ENCODE measurements at regions not wholly inside any gene's neighbourhood (a gene's known extent, or its start where the extent isn't known, plus 50 kb on each side); places are given as distances from the start of the nearest gene placed in this dataset.

GRCh38 chr12:30874455-30875321, 51.9 kb upstream of the TSPAN11 start:
- Histone ChIP-seq H3K9me3 (ENCODE audit: control insufficient read depth in 2 of 2, insufficient read depth in 1 of 2, low read length in 1 of 2) (no peaks in the 10 kb centered on the region), H3K27me3 (ENCODE audit: control insufficient read depth in 2 of 2, insufficient read depth in 1 of 2, low read length in 1 of 2) (peaks cover 0 to 4% of the 10 kb centered on the region in 2 donors), H3K4me1 (ENCODE audit: control insufficient read depth in 2 of 2, insufficient read depth in 2 of 2, low read length in 2 of 2) (no peaks in the 10 kb centered on the region), H3K27ac (ENCODE audit: low read depth in 1 of 2, low read length in 1 of 2) (no peak overlapping the region), H3K4me3 (ENCODE audit: low read length in 2 of 2) (no peak overlapping the region), H3K36me3 (ENCODE audit: control insufficient read depth in 2 of 2, insufficient read depth in 2 of 2, low read length in 1 of 2) (no peaks in the 10 kb centered on the region)
- WGBS: 92% methylated on average over 10 of the region's 10 CpGs
- DNase-seq (ENCODE audit: low read depth in 6 of 9, low spot score in 9 of 9): no peak

DNA sequence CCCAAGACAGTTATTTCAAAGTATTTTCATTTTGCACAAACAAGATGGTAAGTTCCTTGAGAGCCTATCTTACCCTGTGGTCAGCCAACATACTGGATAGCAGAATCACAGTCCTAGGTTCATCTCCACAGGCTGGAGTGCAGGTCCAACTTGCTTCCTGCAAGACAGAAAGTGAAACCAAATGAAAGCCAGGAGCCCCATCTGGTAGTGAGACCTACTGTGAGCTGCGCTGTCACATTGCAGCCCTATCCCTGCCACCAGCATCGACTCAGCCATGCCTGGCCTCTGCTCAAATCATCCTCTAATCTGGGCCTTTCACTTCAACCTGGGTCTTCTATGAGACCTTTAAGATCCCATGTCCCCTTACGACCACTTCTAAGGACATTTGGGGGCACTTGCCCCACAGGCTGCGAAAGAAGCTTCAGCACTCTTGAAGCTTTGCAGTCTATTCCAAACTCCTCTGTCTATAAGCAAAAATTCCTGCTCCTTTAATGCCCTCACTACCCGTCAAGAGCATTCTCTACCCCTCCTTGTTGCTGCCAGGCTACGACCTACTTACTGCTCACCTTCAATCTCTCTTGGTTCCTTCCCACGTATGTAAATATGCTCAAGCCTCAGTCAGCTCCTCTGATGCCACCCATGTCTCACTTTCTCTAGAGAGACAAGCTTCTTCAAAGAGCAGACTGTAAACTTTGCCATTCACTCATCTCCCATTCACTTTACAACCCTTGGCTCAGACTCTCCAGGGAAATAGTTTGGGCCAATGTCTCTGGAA, 55.9 kb upstream of the TSPAN11 start:
- no peak overlapping the region for H3K27ac ChIP-seq (ENCODE audit: low read depth in 1 of 2, low read length in 1 of 2)
- H3K4me3 ChIP-seq (ENCODE audit: low read length in 2 of 2): no peak overlapping the region
- H3K27me3 ChIP-seq (ENCODE audit: control insufficient read depth in 2 of 2, insufficient read depth in 1 of 2, low read length in 1 of 2): no peaks in the 10 kb centered on the region
- H3K36me3 ChIP-seq (ENCODE audit: control insufficient read depth in 2 of 2, insufficient read depth in 2 of 2, low read length in 1 of 2): no peaks in the 10 kb centered on the region
- no peaks in the 10 kb centered on the region for H3K9me3 ChIP-seq (ENCODE audit: control insufficient read depth in 2 of 2, insufficient read depth in 1 of 2, low read length in 1 of 2)
- DNase-seq (ENCODE audit: low read depth in 6 of 9, low spot score in 9 of 9): peak in 2 of 9 donors; percentile 5 to 19
- 92% methylated on average over 7 of the region's 7 CpGs for WGBS
- no peaks in the 10 kb centered on the region for H3K4me1 ChIP-seq (ENCODE audit: control insufficient read depth in 2 of 2, insufficient read depth in 2 of 2, low read length in 2 of 2)

DNA sequence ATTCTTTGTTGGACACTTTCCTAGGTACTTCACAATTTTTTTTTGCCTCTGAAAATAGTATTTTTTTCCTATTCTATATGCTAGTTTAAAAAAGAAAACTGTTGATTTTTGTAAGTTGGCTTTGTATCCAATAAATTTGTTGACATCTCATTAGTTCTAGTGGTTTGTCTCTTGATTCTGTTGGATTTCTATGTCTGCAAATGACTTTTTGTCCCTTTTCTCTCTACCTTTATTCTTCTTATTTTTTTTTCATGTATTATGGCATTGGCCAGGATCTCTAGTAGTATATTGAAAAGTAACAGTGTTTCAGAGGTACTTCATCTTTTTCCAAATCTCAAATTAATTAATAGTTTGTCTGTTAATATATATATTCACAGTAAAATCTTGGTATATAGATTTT, 59.1 kb upstream of the TSPAN11 start:
- no peaks in the 10 kb centered on the region for H3K4me1 ChIP-seq (ENCODE audit: control insufficient read depth in 2 of 2, insufficient read depth in 2 of 2, low read length in 2 of 2)
- H3K27me3 ChIP-seq (ENCODE audit: control insufficient read depth in 2 of 2, insufficient read depth in 1 of 2, low read length in 1 of 2): no peaks in the 10 kb centered on the region
- no peaks in the 10 kb centered on the region for H3K36me3 ChIP-seq (ENCODE audit: control insufficient read depth in 2 of 2, insufficient read depth in 2 of 2, low read length in 1 of 2)
- H3K27ac ChIP-seq (ENCODE audit: low read depth in 1 of 2, low read length in 1 of 2): no peak overlapping the region
- DNase-seq (ENCODE audit: low read depth in 6 of 9, low spot score in 9 of 9): no peak
- no peaks in the 10 kb centered on the region for H3K9me3 ChIP-seq (ENCODE audit: control insufficient read depth in 2 of 2, insufficient read depth in 1 of 2, low read length in 1 of 2)
- H3K4me3 ChIP-seq (ENCODE audit: low read length in 2 of 2): no peak overlapping the region

- no peaks in the 10 kb centered on the region for H3K27me3 ChIP-seq (ENCODE audit: control insufficient read depth in 2 of 2, insufficient read depth in 1 of 2, low read length in 1 of 2)
- no peaks in the 10 kb centered on the region for H3K4me1 ChIP-seq (ENCODE audit: control insufficient read depth in 2 of 2, insufficient read depth in 2 of 2, low read length in 2 of 2)
- 90% methylated on average over 1 of the region's 1 CpG for WGBS
- H3K27ac ChIP-seq (ENCODE audit: low read depth in 1 of 2, low read length in 1 of 2): no peak overlapping the region
- H3K9me3 ChIP-seq (ENCODE audit: control insufficient read depth in 2 of 2, insufficient read depth in 1 of 2, low read length in 1 of 2): no peaks in the 10 kb centered on the region
- H3K36me3 ChIP-seq (ENCODE audit: control insufficient read depth in 2 of 2, insufficient read depth in 2 of 2, low read length in 1 of 2): no peaks in the 10 kb centered on the region
- no peak overlapping the region for H3K4me3 ChIP-seq (ENCODE audit: low read length in 2 of 2)
- no peak for DNase-seq (ENCODE audit: low read depth in 6 of 9, low spot score in 9 of 9)
These were observed 60.3 kb upstream of the TSPAN11 start for GRCh38 chr12:30866256-30866655.

DNA sequence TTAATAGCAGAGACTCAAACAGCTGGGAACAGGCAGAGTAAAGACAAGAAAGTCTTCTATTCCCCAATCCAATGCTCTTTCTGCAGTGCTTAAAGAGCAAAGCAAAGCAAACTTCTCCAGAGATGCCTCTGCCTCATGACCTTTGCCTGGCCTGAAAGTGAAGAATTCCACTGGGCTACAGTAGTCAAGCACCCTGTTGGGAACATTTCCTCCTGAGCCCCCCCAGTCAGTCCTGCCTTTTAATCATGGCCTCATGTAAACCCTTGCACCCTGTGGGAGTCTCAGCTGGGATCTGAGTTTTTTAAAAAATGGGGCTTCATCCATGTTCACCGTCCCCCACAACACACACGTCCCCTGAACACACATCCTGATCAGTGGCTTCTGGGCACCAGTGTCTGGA, 62.7 kb upstream of the TSPAN11 start:
- no peaks in the 10 kb centered on the region for H3K36me3 ChIP-seq (ENCODE audit: control insufficient read depth in 2 of 2, insufficient read depth in 2 of 2, low read length in 1 of 2)
- no peak overlapping the region for H3K27ac ChIP-seq (ENCODE audit: low read depth in 1 of 2, low read length in 1 of 2)
- H3K4me1 ChIP-seq (ENCODE audit: control insufficient read depth in 2 of 2, insufficient read depth in 2 of 2, low read length in 2 of 2): no peaks in the 10 kb centered on the region
- H3K9me3 ChIP-seq (ENCODE audit: control insufficient read depth in 2 of 2, insufficient read depth in 1 of 2, low read length in 1 of 2): no peaks in the 10 kb centered on the region
- no peaks in the 10 kb centered on the region for H3K27me3 ChIP-seq (ENCODE audit: control insufficient read depth in 2 of 2, insufficient read depth in 1 of 2, low read length in 1 of 2)
- DNase-seq (ENCODE audit: low read depth in 6 of 9, low spot score in 9 of 9): no peak
- WGBS: 91% methylated on average over 2 of the region's 2 CpGs
- no peak overlapping the region for H3K4me3 ChIP-seq (ENCODE audit: low read length in 2 of 2)

- Histone ChIP-seq H3K27me3 (ENCODE audit: control insufficient read depth in 2 of 2, insufficient read depth in 1 of 2, low read length in 1 of 2) (no peaks in the 10 kb centered on the region), H3K36me3 (ENCODE audit: control insufficient read depth in 2 of 2, insufficient read depth in 2 of 2, low read length in 1 of 2) (no peaks in the 10 kb centered on the region), H3K27ac (ENCODE audit: low read depth in 1 of 2, low read length in 1 of 2) (no peak overlapping the region), H3K4me1 (ENCODE audit: control insufficient read depth in 2 of 2, insufficient read depth in 2 of 2, low read length in 2 of 2) (no peaks in the 10 kb centered on the region), H3K9me3 (ENCODE audit: control insufficient read depth in 2 of 2, insufficient read depth in 1 of 2, low read length in 1 of 2) (no peaks in the 10 kb centered on the region), H3K4me3 (ENCODE audit: low read length in 2 of 2) (no peak overlapping the region)
- WGBS: 94% methylated on average over 5 of the region's 5 CpGs
- DNase-seq (ENCODE audit: low read depth in 6 of 9, low spot score in 9 of 9): no peak
These were observed 64.1 kb upstream of the TSPAN11 start for GRCh38 chr12:30862486-30862885.

GRCh38 chr12:30859226-30859625, 67.3 kb upstream of the TSPAN11 start:
- Histone ChIP-seq H3K9me3 (ENCODE audit: control insufficient read depth in 2 of 2, insufficient read depth in 1 of 2, low read length in 1 of 2) (no peaks in the 10 kb centered on the region), H3K36me3 (ENCODE audit: control insufficient read depth in 2 of 2, insufficient read depth in 2 of 2, low read length in 1 of 2) (no peaks in the 10 kb centered on the region), H3K4me1 (ENCODE audit: control insufficient read depth in 2 of 2, insufficient read depth in 2 of 2, low read length in 2 of 2) (no peaks in the 10 kb centered on the region), H3K4me3 (ENCODE audit: low read length in 2 of 2) (no peak overlapping the region), H3K27me3 (ENCODE audit: control insufficient read depth in 2 of 2, insufficient read depth in 1 of 2, low read length in 1 of 2) (no peaks in the 10 kb centered on the region), H3K27ac (ENCODE audit: low read depth in 1 of 2, low read length in 1 of 2) (no peak overlapping the region)
- 98% methylated on average over 2 of the region's 2 CpGs for WGBS
- DNase-seq (ENCODE audit: low read depth in 6 of 9, low spot score in 9 of 9): no peak

- Histone ChIP-seq H3K36me3 (ENCODE audit: control insufficient read depth in 2 of 2, insufficient read depth in 2 of 2, low read length in 1 of 2) (no peaks in the 10 kb centered on the region), H3K27me3 (ENCODE audit: control insufficient read depth in 2 of 2, insufficient read depth in 1 of 2, low read length in 1 of 2) (peaks cover 0 to 3% of the 10 kb centered on the region in 2 donors), H3K4me1 (ENCODE audit: control insufficient read depth in 2 of 2, insufficient read depth in 2 of 2, low read length in 2 of 2) (no peaks in the 10 kb centered on the region), H3K9me3 (ENCODE audit: control insufficient read depth in 2 of 2, insufficient read depth in 1 of 2, low read length in 1 of 2) (no peaks in the 10 kb centered on the region), H3K4me3 (ENCODE audit: low read length in 2 of 2) (no peak overlapping the region), H3K27ac (ENCODE audit: low read depth in 1 of 2, low read length in 1 of 2) (no peak overlapping the region)
- 98% methylated on average over 4 of the region's 4 CpGs for WGBS
- no peak for DNase-seq (ENCODE audit: low read depth in 6 of 9, low spot score in 9 of 9)
These were observed 68.1 kb upstream of the TSPAN11 start for GRCh38 chr12:30858471-30858870.

DNA sequence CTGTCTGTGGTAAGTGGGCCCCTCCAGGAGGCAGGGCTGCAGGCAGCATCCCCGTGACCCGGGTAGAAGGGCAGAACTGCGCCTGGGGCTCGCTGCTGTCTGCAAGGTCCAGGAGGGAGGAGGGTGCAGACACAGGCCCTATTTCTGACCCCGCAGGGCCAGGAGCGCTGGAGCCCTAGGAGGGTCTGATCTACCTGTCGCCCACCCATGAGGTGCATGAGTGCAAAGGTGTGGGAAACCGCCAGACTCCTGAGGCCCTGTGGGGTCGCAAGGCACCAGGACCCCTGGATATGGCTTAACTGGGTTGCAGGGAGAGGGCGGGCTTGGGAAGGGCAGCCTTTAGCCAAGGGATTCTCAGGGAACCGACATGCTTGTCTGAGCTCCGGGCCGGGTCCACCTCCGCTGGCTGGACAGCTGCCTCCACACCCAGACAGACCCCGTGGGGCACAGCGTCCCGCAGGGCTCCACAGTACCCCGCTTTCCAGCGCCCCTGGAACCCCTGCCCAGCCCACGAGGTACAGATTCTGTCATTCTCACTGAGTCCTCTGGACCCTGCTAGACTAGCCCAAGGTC, 72.9 kb upstream of the TSPAN11 start:
- no peak overlapping the region for H3K27ac ChIP-seq (ENCODE audit: low read depth in 1 of 2, low read length in 1 of 2)
- 96% methylated on average over 20 of the region's 20 CpGs for WGBS
- H3K4me1 ChIP-seq (ENCODE audit: control insufficient read depth in 2 of 2, insufficient read depth in 2 of 2, low read length in 2 of 2): peaks cover 0 to 4% of the 10 kb centered on the region in 2 donors
- DNase-seq (ENCODE audit: low read depth in 6 of 9, low spot score in 9 of 9): no peak
- no peaks in the 10 kb centered on the region for H3K36me3 ChIP-seq (ENCODE audit: control insufficient read depth in 2 of 2, insufficient read depth in 2 of 2, low read length in 1 of 2)
- no peaks in the 10 kb centered on the region for H3K9me3 ChIP-seq (ENCODE audit: control insufficient read depth in 2 of 2, insufficient read depth in 1 of 2, low read length in 1 of 2)
- no peak overlapping the region for H3K4me3 ChIP-seq (ENCODE audit: low read length in 2 of 2)
- H3K27me3 ChIP-seq (ENCODE audit: control insufficient read depth in 2 of 2, insufficient read depth in 1 of 2, low read length in 1 of 2): peaks cover 0 to 3% of the 10 kb centered on the region in 2 donors

Data from thymus (tissue), 11 donors.